AG10803 (cell line): ENCODE measurements at regions not wholly inside any gene's neighbourhood (a gene's known extent, or its start where the extent isn't known, plus 50 kb on each side); places are given as distances from the start of the nearest gene placed in this dataset.
"Not testable (repeated sequence)": the region's sequence is repeated elsewhere in the genome, so short reads cannot be mapped to it uniquely, and the experiment has no call there.

ENCODE experiments used
- DNase-seq: peaks from one replicate; pipeline ENCODE4 v3.0.0; 2010; ENCODE audit warnings: low read depth
- H3K4me3 ChIP-seq: 2 replicates; pipeline ENCODE4 v1.5.1; 2011; ENCODE audit warnings: mild to moderate bottlenecking, low read length, control low read depth
- TF ChIP-seq, protein P1 (sequence below): conservative IDR thresholded peaks from 2 replicates; pipeline ENCODE4 v1.5.1; 2011; ENCODE audit warnings: mild to moderate bottlenecking, low read length, control low read depth, inconsistent platforms

DNA sequence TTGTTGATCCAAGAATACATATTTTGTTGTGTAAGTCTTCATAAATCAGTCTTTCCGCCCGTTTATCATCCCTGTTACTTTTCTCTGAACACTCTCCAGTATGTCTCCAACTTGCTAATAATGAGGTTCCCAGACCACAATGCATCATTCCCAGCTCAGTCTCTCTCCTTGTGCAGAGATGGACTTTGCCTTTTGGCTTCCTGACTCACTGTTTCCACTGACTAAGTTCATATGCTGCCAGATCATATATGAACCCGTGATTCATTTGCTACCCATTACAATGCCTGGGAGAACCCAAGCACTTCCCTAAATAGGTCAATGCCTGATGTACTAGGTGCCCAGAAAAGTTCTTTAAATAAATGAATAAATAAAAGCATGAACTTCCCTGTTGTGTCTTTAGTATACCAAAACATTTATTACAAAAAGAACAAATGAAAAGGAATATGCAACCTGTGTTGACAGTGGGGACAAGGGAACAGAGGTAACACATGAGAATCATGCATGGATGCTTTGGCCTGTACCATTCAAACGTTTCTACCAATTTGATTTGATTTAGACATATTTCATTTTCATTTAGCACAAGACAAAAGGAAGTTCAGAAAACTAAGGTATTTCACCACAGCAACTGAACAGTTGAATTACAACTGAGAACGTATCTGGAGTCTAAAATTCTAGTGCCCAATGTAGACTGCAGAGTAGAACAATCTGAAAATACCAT is 215.4 kb upstream of the HNRNPA3 start:
- H3K4me3 ChIP-seq, result no peak overlapping the region
- TF ChIP-seq, protein P1, sequence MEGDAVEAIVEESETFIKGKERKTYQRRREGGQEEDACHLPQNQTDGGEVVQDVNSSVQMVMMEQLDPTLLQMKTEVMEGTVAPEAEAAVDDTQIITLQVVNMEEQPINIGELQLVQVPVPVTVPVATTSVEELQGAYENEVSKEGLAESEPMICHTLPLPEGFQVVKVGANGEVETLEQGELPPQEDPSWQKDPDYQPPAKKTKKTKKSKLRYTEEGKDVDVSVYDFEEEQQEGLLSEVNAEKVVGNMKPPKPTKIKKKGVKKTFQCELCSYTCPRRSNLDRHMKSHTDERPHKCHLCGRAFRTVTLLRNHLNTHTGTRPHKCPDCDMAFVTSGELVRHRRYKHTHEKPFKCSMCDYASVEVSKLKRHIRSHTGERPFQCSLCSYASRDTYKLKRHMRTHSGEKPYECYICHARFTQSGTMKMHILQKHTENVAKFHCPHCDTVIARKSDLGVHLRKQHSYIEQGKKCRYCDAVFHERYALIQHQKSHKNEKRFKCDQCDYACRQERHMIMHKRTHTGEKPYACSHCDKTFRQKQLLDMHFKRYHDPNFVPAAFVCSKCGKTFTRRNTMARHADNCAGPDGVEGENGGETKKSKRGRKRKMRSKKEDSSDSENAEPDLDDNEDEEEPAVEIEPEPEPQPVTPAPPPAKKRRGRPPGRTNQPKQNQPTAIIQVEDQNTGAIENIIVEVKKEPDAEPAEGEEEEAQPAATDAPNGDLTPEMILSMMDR, result no peak
- peak; percentile 78 for DNase-seq

DNA sequence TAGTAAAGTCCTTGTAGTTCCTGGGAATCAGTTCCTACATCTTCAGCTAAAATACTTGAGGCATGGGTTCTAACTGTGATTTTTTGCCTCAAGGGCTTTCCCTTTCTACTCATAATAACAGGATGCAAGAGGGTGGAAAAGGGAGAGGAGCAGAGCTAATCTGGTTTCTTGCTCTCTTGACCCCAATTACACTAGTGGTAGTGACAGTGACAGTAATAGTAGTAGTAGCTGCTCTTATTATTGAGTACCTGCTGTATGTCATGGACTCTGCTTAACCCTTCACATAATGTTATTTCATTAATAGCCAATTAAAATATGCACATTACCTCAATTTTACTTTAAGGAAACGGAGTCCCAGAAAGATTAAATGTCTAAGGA is 214.8 kb upstream of the HNRNPA3 start:
- TF ChIP-seq, protein P1, result no peak
- no peak overlapping the region for H3K4me3 ChIP-seq
- no peak for DNase-seq

GRCh38 chr2:176999301-176999700 is 213.3 kb upstream of the HNRNPA3 start:
- TF ChIP-seq, protein P1, result no peak
- H3K4me3 ChIP-seq, result no peak overlapping the region
- DNase-seq, result peak; percentile 73

DNA sequence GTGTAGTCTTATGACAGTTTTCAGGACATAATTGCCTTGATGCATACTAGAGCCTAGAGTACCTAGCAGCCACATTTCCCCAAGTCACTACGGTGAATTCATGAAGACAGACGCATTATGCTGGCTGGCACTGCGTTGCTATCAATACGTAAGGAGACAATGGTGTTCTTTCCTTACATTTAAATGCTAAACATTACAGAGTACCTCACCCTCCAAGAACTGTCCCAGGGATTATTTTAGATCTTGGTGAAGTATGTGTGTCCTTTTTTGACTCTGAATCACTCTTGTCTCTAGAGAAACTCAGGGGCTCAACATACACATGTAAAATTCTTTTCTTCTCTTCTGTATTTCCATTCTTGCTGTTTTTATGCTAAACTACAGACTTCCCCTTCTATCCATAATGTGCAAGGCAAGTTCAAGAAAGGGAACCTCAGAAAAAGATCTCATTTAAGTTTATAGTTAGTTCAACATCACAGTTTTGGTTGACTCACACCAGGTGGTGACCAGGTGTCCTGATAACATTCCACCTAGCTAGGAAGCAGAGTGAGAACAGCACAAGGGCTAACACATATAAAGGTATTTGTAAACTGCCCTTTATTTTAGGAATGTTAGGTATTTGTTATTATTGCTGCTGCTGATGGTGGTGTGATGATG is 212.4 kb upstream of the HNRNPA3 start:
- TF ChIP-seq, protein P1, result no peak
- DNase-seq, result no peak
- no peak overlapping the region for H3K4me3 ChIP-seq

GRCh38 chr2:177000715-177001072 is 211.9 kb upstream of the HNRNPA3 start:
- H3K4me3 ChIP-seq, result no peak overlapping the region
- no peak for DNase-seq
- TF ChIP-seq, protein P1, result no peak

DNA sequence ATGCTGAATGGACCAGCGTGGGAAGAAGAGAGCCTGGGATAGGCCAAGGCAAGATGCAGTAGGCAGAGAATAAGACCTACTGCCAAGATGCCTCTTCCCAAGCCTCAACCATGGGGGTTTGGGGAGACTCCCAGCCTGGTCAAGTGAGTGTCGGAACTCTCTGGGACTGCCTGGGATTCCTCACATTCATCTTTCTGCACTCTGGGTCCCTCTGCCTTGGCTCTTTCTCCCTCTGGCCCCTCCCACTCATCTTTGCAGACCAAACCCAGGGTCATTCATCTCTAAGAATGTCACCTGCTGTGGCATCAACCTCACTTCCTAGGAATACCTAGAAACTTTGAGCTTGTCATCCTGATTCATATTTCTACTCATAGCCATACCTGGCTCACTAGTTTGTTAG is 211.3 kb upstream of the HNRNPA3 start:
- no peak for DNase-seq
- H3K4me3 ChIP-seq, result no peak overlapping the region
- TF ChIP-seq, protein P1, result no peak

- TF ChIP-seq, protein P1, result no peak
- no peak overlapping the region for H3K4me3 ChIP-seq
- DNase-seq, result no peak
Measured at GRCh38 chr2:177002983-177003382, 209.6 kb upstream of the HNRNPA3 start.

GRCh38 chr2:177007726-177008125 is 204.9 kb upstream of the HNRNPA3 start:
- not testable (repeated sequence) for DNase-seq, H3K4me3 ChIP-seq

GRCh38 chr2:177008662-177009061 is 203.9 kb upstream of the HNRNPA3 start:
- H3K4me3 ChIP-seq, DNase-seq: not testable (repeated sequence)
